ENCODE measurements at regions not wholly inside any gene's neighbourhood (a gene's known extent, or its start where the extent isn't known, plus 50 kb on each side); places are given as distances from the start of the nearest gene placed in this dataset.

- no peak for TF ChIP-seq CHD2 (IDR thresholded peaks at IDR 0.05; ENCODE audit: low read length, partially characterized antibody)
- no peak for TF ChIP-seq CTCF (IDR thresholded peaks at IDR 0.05)
- no peak for TF ChIP-seq MAX (IDR thresholded peaks at IDR 0.05)
- no peak for TF ChIP-seq MYC (IDR thresholded peaks at IDR 0.05; ENCODE audit: borderline replicate concordance, low read length)
- no peak for TF ChIP-seq USF2 (IDR thresholded peaks at IDR 0.05)
- TF ChIP-seq JUN (IDR thresholded peaks at IDR 0.05): no peak
- TF ChIP-seq POLR2A (IDR thresholded peaks at IDR 0.05; ENCODE audit: low read length): no peak
- TF ChIP-seq NFE2L2 (conservative IDR thresholded peaks at IDR 0.05; ENCODE audit: low read length): no peak
- TF ChIP-seq RNF2 (IDR thresholded peaks at IDR 0.05; ENCODE audit: borderline replicate concordance, low read depth): no peak
- TF ChIP-seq HOXB13 (CRISPR knock-in tag; IDR thresholded peaks at IDR 0.05; ENCODE audit: low read depth): no peak
These were observed 624.4 kb upstream of the ACTRT1 start for GRCh38 chrX:128676651-128677050.

All from A549 (cell line).